Neural progenitor cell (in vitro differentiated cells): ENCODE measurements at regions not wholly inside any gene's neighbourhood (a gene's known extent, or its start where the extent isn't known, plus 50 kb on each side); places are given as distances from the start of the nearest gene placed in this dataset.
A peak's percentile ranks its signal among the peaks of the same experiment; 100 is the strongest.

Experiments
- DNase-seq: peaks from one replicate; pipeline ENCODE4 v3.0.0-alpha.2; 2016; ENCODE audit warnings: low spot score
- H2AFZ ChIP-seq: fragments of 200-600 bp; sonication (generic); replicated peaks from 2 replicates; pipeline ENCODE4 v1.6.1; 2016; ENCODE audit warnings: antibody characterized with exemption
- H3F3A ChIP-seq: fragments of 200-600 bp; sonication (generic); 2 replicates; pipeline ENCODE4 v1.6.1; 2016; ENCODE audit warnings: antibody characterized with exemption, low read depth
- H3K27ac ChIP-seq: fragments of 200-600 bp; sonication (generic); 2 replicates; pipeline ENCODE4 v1.5.1; 2016; ENCODE audit warnings: mild to moderate bottlenecking
- H3K27me3 ChIP-seq: fragments of 200-600 bp; sonication (generic); 2 replicates; pipeline ENCODE4 v1.6.1; 2016; ENCODE audit warnings: mild to moderate bottlenecking, moderate library complexity
- H3K36me3 ChIP-seq: fragments of 200-600 bp; sonication (generic); 2 replicates; pipeline ENCODE4 v1.5.1; 2016
- H3K4me1 ChIP-seq: fragments of 200-600 bp; sonication (generic); 2 replicates; pipeline ENCODE4 v1.6.1; 2016; ENCODE audit warnings: mixed run types
- H3K4me2 ChIP-seq: fragments of 200-600 bp; sonication (generic); 2 replicates; pipeline ENCODE4 v1.6.1; 2016
- H3K4me3 ChIP-seq: fragments of 200-600 bp; sonication (generic); 2 replicates; pipeline ENCODE4 v1.5.1; 2016
- H3K79me2 ChIP-seq: fragments of 200-600 bp; sonication (generic); 2 replicates; pipeline ENCODE4 v1.6.1; 2016; ENCODE audit warnings: low read depth
- H3K9ac ChIP-seq: fragments of 200-600 bp; sonication (generic); 2 replicates; pipeline ENCODE4 v1.6.1; 2016
- H3K9me3 ChIP-seq: fragments of 200-600 bp; sonication (generic); 2 replicates; pipeline ENCODE4 v1.5.1; 2016; ENCODE audit warnings: low read depth
- H4K20me1 ChIP-seq: fragments of 200-600 bp; sonication (generic); 2 replicates; pipeline ENCODE4 v1.6.1; 2016; ENCODE audit warnings: low read depth
- H3K27ac Mint-ChIP-seq: 3 replicates; pipeline ENCODE4 v1.8.0; 2021; ENCODE audit warnings: mixed read lengths
- H3K27me3 Mint-ChIP-seq: 2 replicates; pipeline ENCODE4 v1.8.0; 2022; ENCODE audit warnings: low read depth, mild to moderate bottlenecking, inconsistent platforms, moderate library complexity, mixed read lengths; ENCODE audit not compliant: insufficient read depth
- H3K36me3 Mint-ChIP-seq: 3 replicates; pipeline ENCODE4 v1.8.0; 2021; ENCODE audit warnings: mixed read lengths
- H3K4me1 Mint-ChIP-seq: 3 replicates; pipeline ENCODE4 v1.8.0; 2021; ENCODE audit warnings: mixed read lengths
- H3K4me3 Mint-ChIP-seq: 3 replicates; pipeline ENCODE4 v1.8.0; 2021; ENCODE audit warnings: mild to moderate bottlenecking, moderate library complexity, mixed read lengths
- H3K9me3 Mint-ChIP-seq: 3 replicates; pipeline ENCODE4 v1.8.0; 2020; ENCODE audit warnings: mixed read lengths
- CTCF ChIP-seq: fragments of 200-600 bp; sonication (generic); IDR thresholded peaks from 2 replicates; pipeline ENCODE4 v1.5.1; 2017; ENCODE audit warnings: antibody characterized with exemption, mild to moderate bottlenecking
- EZH2 ChIP-seq: fragments of 200-600 bp; sonication (generic); IDR thresholded peaks from 2 replicates; pipeline ENCODE4 v1.6.1; 2017; ENCODE audit warnings: antibody characterized with exemption, mild to moderate bottlenecking, moderate library complexity
- EZH2phosphoT487 ChIP-seq: fragments of 200-600 bp; sonication (generic); IDR thresholded peaks from 2 replicates; pipeline ENCODE4 v1.6.1; 2017; ENCODE audit warnings: antibody characterized with exemption

GRCh38 chr6:45741437-45742171 is 274.1 kb downstream of the CLIC5 start:
- DNase-seq: no peak
- Histone ChIP-seq H3K9ac (no peak overlapping the region), H3K36me3 (no peaks in the 10 kb centered on the region), H3K4me1 (no peaks in the 10 kb centered on the region), H2AFZ (peak overlapping the region; percentile 39), H3K4me3 (no peak overlapping the region), H3K27ac (no peak overlapping the region), H3K79me2 (no peaks in the 10 kb centered on the region), H3F3A (no peaks in the 10 kb centered on the region), H3K4me2 (no peak overlapping the region), H3K9me3 (no peaks in the 10 kb centered on the region), H4K20me1 (no peaks in the 10 kb centered on the region), H3K27me3 (no peaks in the 10 kb centered on the region)
- TF ChIP-seq EZH2 (no peak), EZH2phosphoT487 (no peak), CTCF (no peak)
- Mint-ChIP-seq H3K27me3 (peaks cover 2% of the 10 kb centered on the region), H3K27ac (no peak overlapping the region), H3K36me3 (no peaks in the 10 kb centered on the region), H3K4me3 (no peak overlapping the region), H3K9me3 (no peaks in the 10 kb centered on the region), H3K4me1 (no peaks in the 10 kb centered on the region)

GRCh38 chr6:45739058-45739457 is 276.6 kb downstream of the CLIC5 start:
- H3K4me1 Mint-ChIP-seq: no peaks in the 10 kb centered on the region
- Histone ChIP-seq H3K27ac (no peak overlapping the region), H3F3A (no peaks in the 10 kb centered on the region), H3K27me3 (no peaks in the 10 kb centered on the region), H3K9ac (no peak overlapping the region), H3K4me3 (no peak overlapping the region), H4K20me1 (no peaks in the 10 kb centered on the region), H3K36me3 (no peaks in the 10 kb centered on the region), H3K4me1 (peaks cover 4% of the 10 kb centered on the region), H3K4me2 (no peak overlapping the region), H3K9me3 (no peaks in the 10 kb centered on the region), H2AFZ (no peak overlapping the region), H3K79me2 (no peaks in the 10 kb centered on the region)
- no peaks in the 10 kb centered on the region for H3K9me3 Mint-ChIP-seq
- H3K27ac Mint-ChIP-seq: no peak overlapping the region
- peaks cover 4% of the 10 kb centered on the region for H3K27me3 Mint-ChIP-seq
- DNase-seq: no peak
- no peaks in the 10 kb centered on the region for H3K36me3 Mint-ChIP-seq
- TF ChIP-seq EZH2 (no peak), CTCF (no peak)
- H3K4me3 Mint-ChIP-seq: no peak overlapping the region

GRCh38 chr6:45738057-45738455 is 277.6 kb downstream of the CLIC5 start:
- no peak overlapping the region for H2AFZ ChIP-seq
- no peaks in the 10 kb centered on the region for H3K9me3 Mint-ChIP-seq
- no peaks in the 10 kb centered on the region for H3F3A ChIP-seq
- H3K27me3 Mint-ChIP-seq: peaks cover 4% of the 10 kb centered on the region
- H3K9me3 ChIP-seq: no peaks in the 10 kb centered on the region
- no peaks in the 10 kb centered on the region for H4K20me1 ChIP-seq
- no peak overlapping the region for H3K4me3 Mint-ChIP-seq
- no peaks in the 10 kb centered on the region for H3K27me3 ChIP-seq
- H3K4me2 ChIP-seq: no peak overlapping the region
- no peak overlapping the region for H3K9ac ChIP-seq
- H3K36me3 Mint-ChIP-seq: no peaks in the 10 kb centered on the region
- DNase-seq: no peak
- TF ChIP-seq EZH2 (no peak), EZH2phosphoT487 (no peak), CTCF (no peak)
- H3K4me1 ChIP-seq: peaks cover 4% of the 10 kb centered on the region
- no peaks in the 10 kb centered on the region for H3K36me3 ChIP-seq
- no peak overlapping the region for H3K27ac ChIP-seq
- H3K27ac Mint-ChIP-seq: no peak overlapping the region
- H3K79me2 ChIP-seq: no peaks in the 10 kb centered on the region
- H3K4me1 Mint-ChIP-seq: no peaks in the 10 kb centered on the region
- no peak overlapping the region for H3K4me3 ChIP-seq
